Esophagus muscularis mucosa (tissue), 3 donors: ENCODE measurements at regions not wholly inside any gene's neighbourhood (a gene's known extent, or its start where the extent isn't known, plus 50 kb on each side); places are given as distances from the start of the nearest gene placed in this dataset.
"Not testable (repeated sequence)": the region's sequence is repeated elsewhere in the genome, so short reads cannot be mapped to it uniquely, and the experiment has no call there.

Experiments used
- CTCF ChIP-seq, 3 experiments: fragments of 200-600 bp in 2 of 3; fragments of 450-650 bp in 1 of 3; sonication (generic) in 2 of 3; IDR thresholded peaks; one replicate each; pipeline ENCODE4 v1.5.1; 2017 to 2019; ENCODE audit warnings: antibody characterized with exemption in 3 of 3, mild to moderate bottlenecking in 2 of 3, moderate library complexity in 1 of 3
- POLR2AphosphoS5 ChIP-seq, 2 donors: sonication (generic); formaldehyde crosslinking; IDR thresholded peaks; one replicate each; pipeline ENCODE4 v1.6.1; 2017; ENCODE audit warnings: antibody characterized with exemption in 2 of 2

DNA sequence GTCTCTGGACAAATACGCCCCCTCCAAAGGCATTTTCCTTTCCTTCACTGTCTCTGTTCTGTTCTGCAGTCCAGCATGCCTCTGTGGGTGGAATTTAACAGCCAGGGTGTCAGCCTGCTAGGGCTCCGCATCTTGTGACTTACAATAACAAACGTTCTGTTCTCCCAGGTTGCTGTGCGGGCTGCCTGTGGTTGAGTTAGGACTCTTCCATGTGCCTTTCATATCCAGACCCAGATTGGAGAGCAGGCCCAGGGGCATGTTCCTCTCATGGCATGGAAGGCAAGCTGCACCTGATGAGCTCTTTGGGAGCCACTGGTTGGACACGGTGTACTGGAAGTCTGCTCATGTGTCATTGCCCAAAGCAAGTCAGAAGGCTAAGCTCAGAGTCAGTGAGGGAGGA, 742.8 kb upstream of the TPTE start:
- TF ChIP-seq POLR2AphosphoS5, CTCF (IDR thresholded peaks at IDR 0.05): not testable (repeated sequence)
